GM12878 (cell line): ENCODE measurements at regions not wholly inside any gene's neighbourhood (a gene's known extent, or its start where the extent isn't known, plus 50 kb on each side); places are given as distances from the start of the nearest gene placed in this dataset.

Experiments used
- ATAC-seq: fragments of 200-7000 bp; cut with Tn5 transposase; 3 replicates; pipeline ENCODE4 v1.9.1; 2020; ENCODE audit warnings: mild to moderate bottlenecking, moderate library complexity
- BruUV-seq: library from RNA; stranded (reverse); fragments of 400-500 nt; replicated peaks from 2 replicates; lab custom pipeline; 2021; lab: Mats Ljungman, UMichigan
- CTCF ChIA-PET: fragments of 300-600 bp; sonication (Branson Sonifier 250); formaldehyde crosslinking; extraction: SDS; loops from one replicate; lab custom pipeline; 2021; ENCODE audit warnings: inconsistent platforms; lab: Yijun Ruan, JAX
- POLR2A ChIA-PET: fragments of 350-600 bp; formaldehyde crosslinking; extraction: SDS; loops from one replicate; lab custom pipeline; 2021; ENCODE audit warnings: inconsistent platforms; lab: Charles Lee
- RAD21 ChIA-PET: fragments of 300-600 bp; sonication (Branson Sonifier 250); formaldehyde crosslinking; loops from one replicate; lab custom pipeline; 2023; ENCODE audit warnings: antibody characterized with exemption; ENCODE audit not compliant: unreplicated experiment; lab: Charles Lee
- SMC1A ChIA-PET: fragments of 300-600 bp; sonication (Branson Sonifier 250); formaldehyde crosslinking; loops from one replicate; lab custom pipeline; 2023; ENCODE audit not compliant: unreplicated experiment, uncharacterized antibody; lab: Charles Lee
- DNase-seq: peaks from one replicate; pipeline ENCODE4 v3.0.0-alpha.2; 2011; ENCODE audit warnings: low read depth, low spot score
- FAIRE-seq: peaks from 3 replicates; lab custom pipeline; 2011; peaks lifted over from hg19 to GRCh38; lab: Jason Lieb, UNC
- H2AFZ ChIP-seq: 2 replicates; pipeline ENCODE4 v1.6.0; 2011; ENCODE audit warnings: low read depth, low read length, control low read depth; ENCODE audit not compliant: control insufficient read depth
- H3K27ac ChIP-seq: 2 replicates; pipeline ENCODE4 v1.5.1; 2011; ENCODE audit warnings: control low read depth; ENCODE audit not compliant: control insufficient read depth, insufficient read depth
- H3K27me3 ChIP-seq, 2 experiments: replicated peaks in 1 of 2; 2 replicates each; pipeline versions ENCODE4 v1.6.0 to v1.6.1; 2011; ENCODE audit warnings: low read length in 1 of 2; ENCODE audit not compliant: control insufficient read depth in 2 of 2, insufficient read depth in 2 of 2
- H3K36me3 ChIP-seq, 2 experiments: 2 replicates each; pipeline ENCODE4 v1.5.1; 2011; ENCODE audit warnings: low read length in 1 of 2; ENCODE audit not compliant: control insufficient read depth in 2 of 2, insufficient read depth in 2 of 2
- H3K4me1 ChIP-seq: 2 replicates; pipeline ENCODE4 v1.6.1; 2011; ENCODE audit warnings: mild to moderate bottlenecking, low read length, moderate library complexity, mixed read lengths; ENCODE audit not compliant: control insufficient read depth, insufficient read depth
- H3K4me2 ChIP-seq: 2 replicates; pipeline ENCODE4 v1.6.0; 2011; ENCODE audit warnings: control low read depth; ENCODE audit not compliant: control insufficient read depth, insufficient read depth
- H3K4me3 ChIP-seq: fragments of 200-600 bp; sonication (generic); 2 replicates; pipeline ENCODE4 v1.5.1; 2016
- H3K79me2 ChIP-seq: 2 replicates; pipeline ENCODE4 v1.6.0; 2011; ENCODE audit warnings: low read length; ENCODE audit not compliant: control insufficient read depth, insufficient read depth
- H3K9ac ChIP-seq: 2 replicates; pipeline ENCODE4 v1.8.0; 2011; ENCODE audit warnings: low read length, control low read depth, mixed read lengths; ENCODE audit not compliant: control insufficient read depth, insufficient read depth
- H3K9me3 ChIP-seq: replicated peaks from 3 replicates; pipeline ENCODE4 v1.5.1; 2011; ENCODE audit warnings: mild to moderate bottlenecking, low read length; ENCODE audit not compliant: control insufficient read depth, insufficient read depth
- H4K20me1 ChIP-seq: 2 replicates; pipeline ENCODE4 v1.6.0; 2011; ENCODE audit not compliant: control insufficient read depth, insufficient read depth
- ATF7 ChIP-seq: fragments of 450-650 bp; IDR thresholded peaks from 2 replicates; pipeline ENCODE4 v1.6.1; 2016; ENCODE audit warnings: low read depth, mild to moderate bottlenecking
- BHLHE40 ChIP-seq, 2 experiments: fragments of 450-650 bp in 1 of 2; IDR thresholded peaks; 2 replicates each; pipeline ENCODE4 v1.6.1; 2011 to 2017; ENCODE audit warnings: low read depth in 2 of 2, borderline replicate concordance in 1 of 2, improper control_type of control experiment in 1 of 2, low read length in 1 of 2, mild to moderate bottlenecking in 1 of 2
- BMI1 ChIP-seq: fragments of 450-650 bp; IDR thresholded peaks from 2 replicates; pipeline ENCODE4 v1.6.1; 2016; ENCODE audit warnings: mild to moderate bottlenecking, moderate library complexity, borderline replicate concordance
- CREB1 ChIP-seq: IDR thresholded peaks from 2 replicates; pipeline ENCODE4 v1.6.1; 2012; ENCODE audit warnings: low read depth, mild to moderate bottlenecking, inconsistent platforms
- E2F4 ChIP-seq: IDR thresholded peaks from 2 replicates; pipeline ENCODE4 v1.6.1; 2012; ENCODE audit warnings: low read depth, low read length, improper control_type of control experiment
- HDAC6 ChIP-seq: fragments of 200-600 bp; sonication (generic); IDR thresholded peaks from one replicate; pipeline ENCODE4 v1.8.0; 2017; ENCODE audit warnings: antibody characterized with exemption; ENCODE audit not compliant: unreplicated experiment
- HDGF ChIP-seq: fragments of 450-650 bp; IDR thresholded peaks from 2 replicates; pipeline ENCODE4 v1.6.1; 2016; ENCODE audit warnings: antibody characterized with exemption
- IRF5 ChIP-seq: fragments of 450-650 bp; IDR thresholded peaks from 2 replicates; pipeline ENCODE4 v1.6.1; 2017; ENCODE audit warnings: borderline replicate concordance
- NFXL1 ChIP-seq: fragments of 450-650 bp; IDR thresholded peaks from 2 replicates; pipeline ENCODE4 v1.6.1; 2017; ENCODE audit warnings: antibody characterized with exemption, mild to moderate bottlenecking, borderline replicate concordance
- NFYA ChIP-seq: IDR thresholded peaks from 2 replicates; pipeline ENCODE4 v1.6.1; 2011; ENCODE audit warnings: low read depth, mild to moderate bottlenecking, low read length, improper control_type of control experiment, borderline replicate concordance
- NR2C2 ChIP-seq: IDR thresholded peaks from 2 replicates; pipeline ENCODE4 v1.6.1; 2011; ENCODE audit warnings: borderline replicate concordance, low read depth; ENCODE audit not compliant: control insufficient read depth, insufficient read length
- PKNOX1 ChIP-seq: fragments of 450-650 bp; IDR thresholded peaks from 2 replicates; pipeline ENCODE4 v1.6.1; 2016; ENCODE audit warnings: mild to moderate bottlenecking
- POLR2A ChIP-seq: IDR thresholded peaks from 2 replicates; pipeline ENCODE4 v1.6.1; 2011; ENCODE audit warnings: low read depth, mild to moderate bottlenecking, low read length
- RFX5 ChIP-seq: IDR thresholded peaks from 2 replicates; pipeline ENCODE4 v1.6.1; 2011; ENCODE audit warnings: low read depth, low read length, improper control_type of control experiment
- SRF ChIP-seq, 2 experiments: IDR thresholded peaks; 2 replicates each; pipeline ENCODE4 v1.6.1; 2011; ENCODE audit warnings: low read depth in 2 of 2, low read length in 2 of 2, mild to moderate bottlenecking in 1 of 2, moderate library complexity in 1 of 2
- USF1 ChIP-seq: IDR thresholded peaks from 2 replicates; pipeline ENCODE4 v1.6.1; 2011; ENCODE audit warnings: borderline replicate concordance, low read depth, mild to moderate bottlenecking, moderate library complexity, mixed read lengths, low read length; ENCODE audit not compliant: insufficient read depth; ENCODE audit errors: extremely low read length
- YY1 ChIP-seq: IDR thresholded peaks from 2 replicates; pipeline ENCODE4 v1.6.1; 2011; ENCODE audit warnings: low read depth, mild to moderate bottlenecking, low read length
- ZNF24 ChIP-seq: fragments of 450-650 bp; IDR thresholded peaks from 2 replicates; pipeline ENCODE4 v1.6.1; 2017; ENCODE audit warnings: antibody characterized with exemption, mild to moderate bottlenecking
- ZSCAN29 ChIP-seq: fragments of 450-650 bp; IDR thresholded peaks from 2 replicates; pipeline ENCODE4 v1.6.1; 2017; ENCODE audit warnings: mild to moderate bottlenecking, moderate library complexity
- WGBS: methylation state at CpG from one replicate; pipeline ENCODE4 v1.1.6; 2016; ENCODE audit warnings: low lambda C conversion rate; ENCODE audit not compliant: insufficient replicate concordance, insufficient coverage; ENCODE audit errors: missing lambda C conversion rate; 5-methylcytosine and 5-hydroxymethylcytosine counted together
- in situ Hi-C: fragments of 300-500 bp; cut with MboI; formaldehyde crosslinking; loops from 9 replicates; pipeline ENCODE4 v1.14.3; 2018; ENCODE audit warnings: mixed read lengths
- intact Hi-C: fragments of 100-400 bp; cut with micrococcal nuclease; formaldehyde crosslinking; loops from one replicate; pipeline ENCODE4 v1.14.2; 2022; ENCODE audit not compliant: unreplicated experiment

- SMC1A ChIA-PET: interaction anchor here (1.0 kb wide), 1 partner anchor 808 kb away, joined by 3 read pairs; no protein-coding TSS in a partner anchor
- Histone ChIP-seq H3K4me1 (no peaks in the 10 kb centered on the region), H3K36me3 (no peaks in the 10 kb centered on the region), H3K4me3 (no peak overlapping the region), H2AFZ (no peak overlapping the region), H3K4me2 (no peak overlapping the region), H3K27me3 (0 out of 4 replicates have a peak, but pooled peaks cover 0 to 2% of the 10 kb centered on the region in 2 experiments), H3K9ac (no peak overlapping the region), H3K79me2 (no peaks in the 10 kb centered on the region), H3K9me3 (no peaks in the 10 kb centered on the region), H3K27ac (no peak overlapping the region), H4K20me1 (no peaks in the 10 kb centered on the region)
- WGBS: 14% methylated on average over 2 of the region's 2 CpGs
- ATAC-seq (no peak), FAIRE-seq (no peak), DNase-seq (no peak)
- BruUV-seq: no TSS peak
- CTCF ChIA-PET: interaction anchor here (0.8 to 1.5 kb wide), 4 partner anchors 13 to 808 kb away, joined by 3 to 8 read pairs (median 4); no protein-coding TSS in a partner anchor
- no peak for TF ChIP-seq HDGF
- no peak for TF ChIP-seq ATF7
- TF ChIP-seq NFYA: no peak
- no peak for TF ChIP-seq YY1
- no peak for TF ChIP-seq ZSCAN29
- no peak for TF ChIP-seq HDAC6
- no peak for TF ChIP-seq RFX5
- TF ChIP-seq PKNOX1: no peak
- TF ChIP-seq NFXL1: no peak
- TF ChIP-seq POLR2A: no peak
- TF ChIP-seq NR2C2: no peak
- no peak for TF ChIP-seq BMI1
- TF ChIP-seq USF1: no peak
- TF ChIP-seq CREB1: no peak
- no peak for TF ChIP-seq ZNF24
- TF ChIP-seq BHLHE40 (IDR thresholded peaks at IDR 0.05; ENCODE audit: borderline replicate concordance in 1 of 2, low read depth in 2 of 2, low read length in 1 of 2): no peak
- no peak for TF ChIP-seq SRF (IDR thresholded peaks at IDR 0.05; ENCODE audit: low read depth in 2 of 2, low read length in 2 of 2)
- no peak for TF ChIP-seq E2F4
- no peak for TF ChIP-seq IRF5
- in situ Hi-C loops: no loop called here
- POLR2A ChIA-PET: no interaction called here
- RAD21 ChIA-PET: interaction anchor here (1.2 kb wide), 1 partner anchor 803 kb away, joined by 4 read pairs; no protein-coding TSS in a partner anchor
- intact Hi-C loops: loop anchor here (2.0 to 10.0 kb wide), 3 partner anchors 254 to 988 kb away; no protein-coding TSS in a partner anchor
Observed at GRCh38 chr5:53426512-53426830, 54.0 kb upstream of the FST start.
